K562 (cell line): ENCODE measurements at regions not wholly inside any gene's neighbourhood (a gene's known extent, or its start where the extent isn't known, plus 50 kb on each side); places are given as distances from the start of the nearest gene placed in this dataset.

Experiments
- BCLAF1 ChIP-seq, 2 experiments: fragments of 450-650 bp in 1 of 2; IDR thresholded peaks; 2 replicates each; pipeline ENCODE4 v1.6.1; 2011 to 2017; ENCODE audit warnings: low read depth in 2 of 2, antibody characterized with exemption in 1 of 2, borderline replicate concordance in 1 of 2, low read length in 1 of 2, mild to moderate bottlenecking in 1 of 2, mixed read lengths in 1 of 2; ENCODE audit not compliant: control insufficient read depth in 1 of 2
- MBD1 ChIP-seq: fragments of 250-450 bp; sonication (Bioruptor Pico); IDR thresholded peaks from 2 replicates; pipeline ENCODE4 v1.8.0; 2022; ENCODE audit warnings: inconsistent platforms
- NCOA4 ChIP-seq: fragments of 450-650 bp; IDR thresholded peaks from 2 replicates; pipeline ENCODE4 v1.6.1; 2018; ENCODE audit warnings: mild to moderate bottlenecking; ENCODE audit not compliant: partially characterized antibody
- TF ChIP-seq, protein P1 (sequence below): fragments of 450-650 bp; IDR thresholded peaks from 2 replicates; pipeline ENCODE4 v1.6.1; 2017; ENCODE audit warnings: antibody characterized with exemption

DNA sequence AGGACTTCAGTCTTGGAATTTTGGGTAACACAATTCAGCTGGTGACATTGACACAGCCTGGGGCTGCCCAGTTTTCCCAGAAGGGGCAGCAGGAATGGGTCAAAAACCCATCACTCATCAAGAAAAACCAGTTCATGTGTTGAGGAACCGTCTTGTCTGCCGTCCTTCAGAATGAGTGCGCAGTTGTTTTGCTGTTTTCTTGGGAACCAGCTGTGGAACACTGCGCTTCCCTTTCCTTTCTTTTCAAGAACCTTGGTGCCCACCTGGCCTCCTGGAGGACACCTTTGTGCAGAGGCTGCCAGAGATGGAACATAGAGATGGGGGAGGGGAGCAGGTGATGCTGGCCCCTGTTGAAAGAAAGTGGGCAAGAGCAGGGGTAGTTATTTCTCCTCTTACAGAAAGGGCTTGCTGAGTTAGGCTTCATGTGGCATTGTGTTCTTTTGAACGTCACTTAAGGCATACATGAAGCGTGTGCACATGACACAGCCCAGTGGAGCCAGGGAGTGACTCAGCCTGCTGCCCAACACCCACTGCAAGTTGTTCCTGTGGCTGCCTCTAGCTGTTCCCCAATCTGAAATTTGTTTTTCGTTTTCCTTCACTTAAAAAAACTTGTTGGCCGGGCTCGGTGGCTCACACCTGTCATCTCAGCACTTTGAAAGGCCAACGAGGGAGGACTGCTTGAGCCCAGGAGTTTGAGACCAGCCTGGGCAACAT lies 87.4 kb upstream of the TNS3 start (continued):
- no peak for TF ChIP-seq BCLAF1 (IDR thresholded peaks at IDR 0.05; ENCODE audit: borderline replicate concordance in 1 of 2, control insufficient read depth in 1 of 2, low read depth in 2 of 2, low read length in 1 of 2)
- no peak for TF ChIP-seq NCOA4
- TF ChIP-seq MBD1, result no peak
- TF ChIP-seq, protein P1, sequence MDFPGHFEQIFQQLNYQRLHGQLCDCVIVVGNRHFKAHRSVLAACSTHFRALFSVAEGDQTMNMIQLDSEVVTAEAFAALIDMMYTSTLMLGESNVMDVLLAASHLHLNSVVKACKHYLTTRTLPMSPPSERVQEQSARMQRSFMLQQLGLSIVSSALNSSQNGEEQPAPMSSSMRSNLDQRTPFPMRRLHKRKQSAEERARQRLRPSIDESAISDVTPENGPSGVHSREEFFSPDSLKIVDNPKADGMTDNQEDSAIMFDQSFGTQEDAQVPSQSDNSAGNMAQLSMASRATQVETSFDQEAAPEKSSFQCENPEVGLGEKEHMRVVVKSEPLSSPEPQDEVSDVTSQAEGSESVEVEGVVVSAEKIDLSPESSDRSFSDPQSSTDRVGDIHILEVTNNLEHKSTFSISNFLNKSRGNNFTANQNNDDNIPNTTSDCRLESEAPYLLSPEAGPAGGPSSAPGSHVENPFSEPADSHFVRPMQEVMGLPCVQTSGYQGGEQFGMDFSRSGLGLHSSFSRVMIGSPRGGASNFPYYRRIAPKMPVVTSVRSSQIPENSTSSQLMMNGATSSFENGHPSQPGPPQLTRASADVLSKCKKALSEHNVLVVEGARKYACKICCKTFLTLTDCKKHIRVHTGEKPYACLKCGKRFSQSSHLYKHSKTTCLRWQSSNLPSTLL, result no peak
- TF ChIP-seq, all 486 proteins: peak for 29
